GM19463 (cell line): ENCODE measurements at regions not wholly inside any gene's neighbourhood (a gene's known extent, or its start where the extent isn't known, plus 50 kb on each side); places are given as distances from the start of the nearest gene placed in this dataset.

ENCODE experiments used
- ATAC-seq: cut with Tn5 transposase; IDR thresholded peaks from one replicate; pipeline ENCODE4 v1.9.1; 2021; ENCODE audit warnings: mild to moderate bottlenecking, moderate library complexity; ENCODE audit not compliant: unreplicated experiment

DNA sequence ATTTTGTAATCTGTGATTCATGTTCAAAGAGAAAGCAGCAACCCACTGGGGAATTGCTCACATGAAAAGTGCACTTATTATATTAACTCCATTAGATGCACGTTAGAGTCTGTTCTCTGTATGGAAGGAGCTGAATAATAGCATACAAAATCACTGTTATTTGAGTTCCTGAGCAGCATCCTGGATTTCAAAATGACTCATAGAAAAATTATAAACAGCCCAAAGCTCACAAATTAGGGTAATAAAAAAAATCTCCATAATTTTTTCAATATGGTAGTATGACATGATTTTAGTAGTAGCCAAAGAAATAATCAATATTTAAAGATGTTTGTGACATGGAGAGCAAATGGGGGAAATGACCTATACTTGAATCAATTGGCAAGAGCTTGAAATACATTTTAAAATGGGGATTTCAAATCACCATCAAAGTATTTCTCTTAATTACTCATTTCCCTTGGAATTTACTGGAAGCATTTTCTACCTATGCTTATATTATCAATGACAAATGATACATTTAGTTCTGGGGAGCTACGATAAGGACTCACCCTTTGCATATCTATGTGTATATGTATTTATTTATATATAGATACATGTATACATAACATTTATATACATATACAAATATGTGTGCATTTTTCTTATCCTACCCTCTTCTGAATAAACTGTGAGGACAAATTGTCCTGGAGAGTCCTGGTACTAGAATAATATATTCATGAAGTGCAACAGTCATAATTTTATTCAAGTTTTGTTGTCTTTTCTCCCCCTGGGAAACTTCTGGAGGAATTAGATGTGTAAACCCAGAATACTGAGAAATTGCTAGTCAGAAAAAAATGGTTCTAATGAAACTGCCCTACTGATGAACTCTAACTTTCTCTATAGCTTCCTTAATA lies 116.3 kb downstream of the RPL22L1 start:
- ATAC-seq, result no peak

DNA sequence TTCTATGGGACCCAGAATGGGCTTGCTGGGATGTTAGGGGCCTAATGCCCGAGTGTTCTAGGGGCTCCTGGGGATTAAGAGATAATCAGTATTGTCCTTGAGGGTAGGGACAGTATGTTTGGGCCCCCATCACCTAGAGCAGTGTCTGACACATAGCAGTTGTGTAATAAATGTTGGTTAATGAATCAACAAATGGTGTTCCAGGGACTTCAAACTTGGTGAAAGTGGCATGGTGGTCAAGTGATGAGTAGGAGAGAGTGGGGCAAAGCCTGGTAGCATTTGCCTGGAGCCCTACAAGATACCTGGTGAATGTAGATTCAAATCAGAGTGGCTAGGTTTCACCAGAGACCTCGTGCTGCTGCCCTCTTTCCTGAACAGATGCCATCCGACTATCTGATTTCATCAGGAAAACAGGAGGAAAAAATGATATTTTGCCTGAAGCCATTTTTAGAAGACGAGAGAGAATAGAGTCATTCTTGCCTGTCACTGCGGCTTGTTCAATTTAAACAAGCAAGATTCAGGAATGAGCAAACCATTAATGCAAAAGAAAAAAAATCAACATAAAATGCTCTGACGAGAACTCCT lies 117.3 kb downstream of the RPL22L1 start:
- ATAC-seq, result no peak

DNA sequence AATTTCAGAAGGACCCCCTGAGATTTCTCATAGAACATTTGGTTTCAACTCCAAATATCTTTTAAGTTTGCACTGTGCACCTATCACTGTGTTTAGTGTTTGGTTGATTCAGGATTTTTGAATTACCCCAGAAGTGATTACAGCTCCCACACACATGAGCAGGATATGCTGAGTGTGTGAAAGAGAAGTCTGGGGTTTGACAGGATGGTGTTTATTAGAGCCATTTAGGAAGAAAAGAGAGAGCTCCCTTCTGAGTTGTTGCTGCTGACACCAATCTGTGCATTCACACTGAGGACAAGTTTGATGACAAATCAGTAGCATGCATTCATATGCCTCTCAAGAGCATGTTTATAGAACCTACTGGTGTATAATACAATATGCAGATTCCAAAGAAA lies 118.1 kb downstream of the RPL22L1 start:
- no peak for ATAC-seq

DNA sequence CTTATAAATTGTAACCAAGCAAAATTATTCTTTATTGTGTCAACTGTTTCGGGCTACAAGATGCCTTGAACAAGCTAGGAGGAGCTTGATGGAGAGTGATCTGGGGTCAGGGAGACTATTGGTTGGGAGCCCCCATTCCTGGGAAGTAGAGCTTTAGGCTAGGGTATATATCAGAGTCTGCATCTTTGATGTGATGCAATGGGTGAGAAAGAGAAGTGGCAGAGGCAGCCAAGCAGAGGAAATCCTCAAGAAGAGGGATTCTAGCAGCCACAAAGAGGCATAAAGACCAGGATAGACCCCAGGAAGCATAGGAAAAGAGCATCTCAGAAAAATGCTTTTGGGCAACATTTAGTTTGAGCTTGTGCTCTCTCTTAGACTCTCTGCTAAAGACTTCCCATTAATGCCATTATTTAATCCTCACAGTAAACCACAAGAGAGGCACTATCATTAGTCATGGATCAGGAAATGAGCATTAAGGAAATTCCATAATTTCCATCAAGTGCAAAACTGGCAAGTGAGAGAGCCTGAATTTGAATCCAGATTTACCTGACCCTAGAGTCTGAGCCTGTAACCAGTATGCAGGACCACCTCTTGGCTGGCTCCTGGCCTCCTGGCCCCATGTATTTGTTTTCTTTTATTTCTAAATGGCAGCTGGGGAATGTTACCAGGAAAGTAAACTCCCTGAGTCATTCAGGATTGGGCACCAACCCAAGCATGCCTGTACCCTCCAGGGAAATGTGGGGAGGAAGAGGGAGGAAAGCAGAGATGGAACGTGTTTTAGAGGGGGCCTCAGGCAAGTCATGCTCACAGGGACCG lies 118.7 kb downstream of the RPL22L1 start:
- ATAC-seq, result no peak

DNA sequence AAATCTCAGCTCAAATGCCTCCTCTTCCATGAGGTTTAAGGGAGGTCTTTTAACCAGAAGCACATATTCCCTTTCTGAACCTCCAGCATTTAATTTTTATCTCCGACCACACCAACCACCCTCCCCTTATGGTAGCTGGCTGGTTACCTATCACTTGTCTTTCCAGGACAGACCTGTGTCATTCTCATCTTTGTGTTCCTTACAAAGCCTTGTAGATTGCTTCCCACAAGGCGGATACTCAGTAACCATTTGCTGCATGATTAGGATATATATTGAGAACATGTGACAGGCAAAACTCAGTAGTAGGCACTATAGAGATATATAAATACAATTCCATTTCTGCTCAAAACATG lies 119.5 kb downstream of the RPL22L1 start:
- ATAC-seq, result no peak

DNA sequence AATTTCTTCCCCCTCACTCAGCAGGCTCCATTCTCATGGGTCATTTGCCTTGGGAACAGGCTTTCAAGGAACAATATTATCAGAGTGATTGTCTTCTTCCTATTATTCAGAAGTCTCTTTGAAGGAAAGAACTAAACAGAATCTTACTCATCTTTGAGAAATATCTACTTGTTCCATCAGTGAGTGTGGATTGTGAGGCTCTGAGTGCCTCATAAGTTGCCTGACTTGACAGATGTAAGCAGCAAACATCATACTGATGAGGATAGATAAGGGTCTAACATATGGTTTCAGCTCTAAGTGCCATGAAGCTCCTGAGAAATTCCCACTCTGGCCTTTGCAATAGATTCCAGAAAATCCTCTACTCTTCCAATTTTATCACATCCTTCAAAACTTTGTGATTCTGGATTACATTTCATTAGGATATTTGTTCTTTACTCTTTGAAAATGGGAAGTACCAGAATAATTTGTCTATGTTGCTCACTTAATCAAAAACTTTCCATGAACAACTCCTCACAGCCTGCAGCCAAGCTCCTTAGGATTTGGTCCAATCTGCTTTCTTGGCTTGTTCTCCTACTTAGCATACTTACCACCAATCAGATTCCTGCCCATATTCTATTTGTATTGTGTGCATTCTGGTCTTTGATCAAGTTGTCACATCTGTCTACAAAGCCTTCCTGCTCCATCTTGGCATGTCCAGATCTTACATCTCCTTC lies 120.1 kb downstream of the RPL22L1 start:
- ATAC-seq, result no peak

DNA sequence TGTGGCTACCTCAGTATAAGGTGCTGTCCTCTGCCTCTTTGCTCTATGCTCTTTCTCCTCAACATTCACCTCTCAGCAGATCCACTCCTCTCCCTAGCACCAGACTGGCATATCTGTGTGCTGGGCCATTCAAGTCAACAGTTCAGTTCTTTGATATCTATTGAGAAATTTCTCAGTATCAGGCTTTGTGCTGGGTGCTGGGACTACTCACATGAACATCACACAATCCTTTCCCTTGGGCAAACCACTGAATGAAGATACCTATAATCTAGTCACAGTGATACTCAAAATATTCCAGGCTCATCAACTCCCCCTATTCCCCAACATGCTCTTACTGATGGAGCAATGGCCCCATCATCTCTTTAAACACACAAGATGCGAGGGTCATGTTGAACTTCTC lies 120.8 kb downstream of the RPL22L1 start:
- ATAC-seq, result no peak

DNA sequence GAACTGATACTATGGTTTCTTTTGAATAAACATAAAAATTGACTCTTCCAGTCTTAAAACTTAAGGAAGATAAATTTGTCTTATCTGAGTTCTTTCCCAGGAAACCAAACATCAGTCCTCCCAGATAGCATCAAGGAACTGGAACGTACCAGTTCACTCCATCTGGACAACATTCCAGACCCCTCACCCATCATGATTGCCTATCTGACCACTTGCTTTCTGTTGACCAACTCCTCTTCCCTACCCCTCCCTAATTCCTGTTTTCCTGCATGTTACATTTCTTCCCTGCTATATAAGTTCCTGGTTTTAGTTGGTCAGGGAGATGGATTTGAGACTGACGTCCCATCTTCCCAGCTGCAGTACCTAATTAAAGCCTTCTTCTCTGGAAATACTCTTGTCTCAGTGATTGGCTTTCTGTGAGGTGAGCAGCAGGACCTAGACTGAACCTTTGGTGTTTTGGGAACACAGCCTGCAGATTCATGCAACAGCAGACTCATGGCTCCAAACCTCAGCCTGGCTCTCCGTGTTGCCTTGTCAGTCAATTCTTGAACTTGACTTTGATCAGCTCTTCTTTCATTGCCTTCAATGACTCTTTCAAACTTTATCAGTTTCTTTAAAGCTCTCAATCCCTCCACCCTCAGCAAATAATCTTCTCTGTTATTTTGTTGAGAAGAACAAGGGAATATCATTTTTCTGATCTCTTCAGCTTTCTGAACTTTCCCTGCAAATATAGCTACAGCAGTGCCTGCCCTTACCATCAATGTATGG lies 123.6 kb downstream of the RPL22L1 start:
- ATAC-seq, result no peak

DNA sequence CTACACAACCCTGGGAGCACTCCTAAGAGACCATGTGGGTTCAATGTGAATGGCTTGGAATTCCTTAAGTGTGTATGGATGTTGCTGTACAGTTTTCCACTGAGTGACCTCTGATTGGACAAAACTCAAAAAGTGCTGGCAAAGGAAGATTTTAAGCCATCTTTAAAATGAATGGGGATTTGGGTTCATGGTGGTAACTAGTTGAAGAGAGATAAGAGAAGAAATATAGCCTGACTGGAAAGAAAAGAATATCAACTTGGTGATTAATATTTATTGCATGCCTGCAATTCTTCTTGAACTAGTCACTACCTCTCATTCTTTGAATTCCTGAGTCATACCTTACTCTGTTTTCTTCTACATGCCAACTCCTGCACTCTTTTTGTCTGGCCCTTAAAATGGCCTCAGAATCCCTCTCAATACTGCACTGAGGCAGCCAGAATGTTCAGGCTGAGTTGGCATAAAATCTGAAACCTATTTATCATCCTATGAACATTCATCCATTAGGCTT lies 124.7 kb downstream of the RPL22L1 start:
- no peak for ATAC-seq

DNA sequence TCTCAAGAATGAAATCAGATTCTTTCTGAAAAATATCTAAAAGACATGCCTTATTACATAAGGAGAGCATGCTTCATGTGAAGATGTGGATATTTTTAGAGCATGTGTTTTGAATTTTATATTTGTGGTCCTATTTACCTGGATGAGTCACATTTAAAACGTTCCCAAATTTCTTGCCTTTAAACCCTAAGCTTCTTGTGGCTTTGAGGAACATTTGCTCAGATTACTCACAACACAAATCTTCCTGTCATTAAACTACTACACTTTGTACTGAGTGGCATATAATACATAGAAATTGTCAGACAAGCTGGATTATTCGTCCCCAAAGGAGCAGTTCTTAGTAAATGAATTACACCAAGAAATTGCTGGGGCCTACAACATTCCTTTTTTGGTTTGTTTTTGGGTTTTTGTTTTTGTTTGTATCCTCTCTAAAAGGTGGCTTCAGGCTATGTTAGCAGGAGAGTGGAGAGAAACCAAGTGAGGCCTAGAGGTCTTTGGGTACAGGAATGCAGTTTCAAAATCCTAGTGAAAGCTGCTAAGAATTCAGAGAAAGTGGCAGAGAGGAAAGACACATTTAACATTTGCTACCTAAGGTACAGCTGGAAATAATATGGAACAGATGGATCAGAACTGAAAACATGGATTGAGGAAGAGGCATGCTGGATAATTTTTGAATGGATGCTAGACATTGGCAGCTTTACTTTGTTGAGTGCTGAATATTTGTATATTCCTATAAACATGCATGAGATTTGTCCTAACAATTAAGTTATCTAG lies 128.1 kb downstream of the RPL22L1 start:
- no peak for ATAC-seq

DNA sequence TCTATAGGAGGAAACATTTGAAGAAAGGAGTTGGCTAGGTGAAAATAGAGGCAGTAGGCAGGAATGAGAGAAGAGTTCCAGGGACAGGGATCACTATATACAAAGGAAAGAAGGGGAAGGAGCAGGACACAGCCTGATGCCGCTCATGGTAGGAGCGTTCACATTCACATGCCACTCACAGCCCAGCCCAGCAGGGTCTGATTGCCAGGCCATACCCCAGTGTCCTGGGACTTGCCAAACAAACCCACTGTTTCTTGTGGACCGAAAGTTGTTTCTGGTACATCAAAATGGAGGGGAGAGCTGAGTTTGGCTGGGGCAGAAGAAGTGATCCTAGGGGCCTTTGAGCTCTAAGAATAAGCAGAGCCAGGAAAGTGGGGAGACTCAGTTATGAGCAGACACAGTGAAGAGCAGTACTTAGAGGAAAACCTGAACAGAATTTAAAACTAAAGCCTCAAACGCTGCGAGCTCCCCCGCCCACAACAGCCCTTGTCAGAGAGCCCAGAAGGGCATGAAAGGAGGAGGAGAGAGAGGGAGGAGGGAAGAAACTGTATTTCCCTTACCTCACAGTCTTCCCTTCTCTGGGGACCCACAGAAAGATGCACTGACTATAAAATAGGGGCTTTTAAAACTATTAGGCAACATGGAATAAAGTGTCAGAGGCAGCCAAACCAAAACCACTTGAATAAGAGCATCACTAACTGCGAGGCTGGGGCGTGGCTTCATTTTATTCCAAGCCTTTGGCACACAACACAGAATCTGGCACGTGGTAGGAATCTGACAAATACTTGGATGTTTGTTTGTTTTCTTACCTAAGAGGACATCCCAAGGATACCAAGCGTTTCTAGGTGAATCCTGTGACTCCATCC lies 129.0 kb downstream of the RPL22L1 start:
- no peak for ATAC-seq

DNA sequence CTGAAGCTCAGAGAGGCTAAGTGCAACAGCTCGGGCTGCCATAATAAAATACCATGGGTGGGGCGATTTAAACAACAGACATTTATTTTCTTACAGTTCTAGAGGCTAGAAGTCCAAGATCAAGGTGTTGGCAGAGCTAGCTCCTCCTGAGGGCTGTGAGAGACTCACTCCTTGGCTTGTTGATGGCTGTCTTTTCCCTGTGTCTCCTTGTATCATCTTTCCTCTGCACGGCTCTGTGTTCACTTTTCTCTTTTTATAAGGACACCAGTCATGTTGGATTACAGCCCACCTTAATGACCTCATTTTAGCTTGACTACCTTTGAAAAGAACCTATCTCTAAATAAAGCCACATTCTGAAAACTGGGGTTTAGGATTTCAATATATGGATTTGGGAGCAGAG lies 129.7 kb downstream of the RPL22L1 start:
- no peak for ATAC-seq

DNA sequence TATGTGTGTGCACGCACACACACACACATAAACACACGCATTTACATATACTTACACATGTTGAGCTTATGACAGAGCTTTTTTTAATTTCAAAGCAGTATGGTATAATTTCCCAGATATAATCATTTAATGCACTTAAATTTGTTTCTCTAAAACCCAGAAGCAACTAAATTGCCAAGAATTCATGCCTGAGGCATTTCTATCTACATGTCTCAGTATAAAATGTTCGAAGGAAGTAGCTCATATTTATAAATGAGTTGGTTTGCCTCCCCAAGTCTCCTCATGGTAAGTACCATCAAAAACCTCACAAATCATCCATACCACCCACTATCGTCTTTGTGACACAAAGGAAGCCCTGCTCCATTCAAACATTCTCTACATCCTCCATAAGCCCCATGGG lies 130.6 kb downstream of the RPL22L1 start:
- ATAC-seq, result no peak

DNA sequence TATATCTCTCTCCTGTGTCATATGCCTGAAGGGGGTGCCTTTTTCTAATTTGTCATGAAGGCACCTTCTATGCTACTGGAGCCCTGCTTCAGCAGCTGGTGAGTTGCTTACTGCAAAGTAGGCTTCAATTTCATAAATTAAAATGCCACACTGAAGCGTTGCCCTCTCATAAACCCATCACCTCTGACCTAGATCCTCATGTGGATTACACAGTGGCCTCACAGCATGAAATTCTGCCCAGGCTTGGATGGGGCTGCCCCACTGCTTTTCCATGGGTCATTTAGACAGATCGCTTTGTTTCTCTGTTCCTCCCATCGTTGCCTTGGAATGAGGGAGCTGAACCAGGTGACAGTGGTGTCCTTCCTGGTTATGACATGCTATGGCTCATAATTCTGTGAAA lies 131.2 kb downstream of the RPL22L1 start:
- ATAC-seq, result no peak

DNA sequence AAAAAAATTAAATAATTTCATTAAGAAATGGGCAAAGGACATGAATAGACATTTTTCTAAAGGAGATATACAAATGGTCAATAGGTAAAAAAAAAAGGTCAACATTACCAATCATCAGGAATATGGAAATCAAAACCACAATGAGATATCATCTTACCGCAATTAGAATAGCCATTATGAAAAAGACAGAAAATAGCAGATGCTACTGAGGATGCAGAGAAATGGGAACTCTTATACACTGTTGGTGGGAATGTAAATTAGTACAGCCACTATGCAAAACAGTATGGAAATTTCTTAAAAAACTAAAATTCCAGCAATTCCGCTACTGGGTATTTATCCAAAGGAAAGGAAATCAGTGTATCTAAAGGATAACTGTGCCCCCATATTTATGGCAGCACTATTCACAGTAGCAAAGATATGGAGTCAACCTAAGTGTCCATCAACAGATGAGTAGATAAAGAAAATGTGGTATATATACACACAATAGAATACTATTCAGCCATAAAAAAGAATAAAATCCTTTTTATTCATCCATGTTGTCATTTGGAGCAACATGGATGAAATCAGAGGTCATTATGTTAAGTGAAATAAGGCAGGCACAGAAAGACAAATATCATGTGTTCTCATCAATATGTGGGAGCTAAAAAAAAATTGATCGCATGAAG lies 132.4 kb downstream of the RPL22L1 start:
- no peak for ATAC-seq

DNA sequence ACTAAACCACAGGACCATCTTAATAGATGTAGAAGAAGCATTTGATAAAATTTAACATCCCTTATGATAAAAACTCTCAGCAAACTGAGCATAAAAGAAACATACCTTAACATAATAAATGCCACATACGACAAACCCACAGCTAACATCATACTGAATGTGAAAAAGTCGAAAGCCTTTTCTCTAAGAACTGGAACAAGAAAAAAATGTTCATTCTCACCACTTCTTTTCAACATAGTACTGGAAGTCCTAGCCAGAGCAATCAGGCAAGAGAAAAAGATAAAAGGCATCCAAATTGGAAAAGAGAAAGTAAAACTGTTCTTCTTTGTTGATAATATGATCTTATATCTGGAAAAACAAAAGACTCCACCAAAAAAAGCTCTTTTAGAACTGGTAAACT lies 134.2 kb downstream of the RPL22L1 start:
- no peak for ATAC-seq

DNA sequence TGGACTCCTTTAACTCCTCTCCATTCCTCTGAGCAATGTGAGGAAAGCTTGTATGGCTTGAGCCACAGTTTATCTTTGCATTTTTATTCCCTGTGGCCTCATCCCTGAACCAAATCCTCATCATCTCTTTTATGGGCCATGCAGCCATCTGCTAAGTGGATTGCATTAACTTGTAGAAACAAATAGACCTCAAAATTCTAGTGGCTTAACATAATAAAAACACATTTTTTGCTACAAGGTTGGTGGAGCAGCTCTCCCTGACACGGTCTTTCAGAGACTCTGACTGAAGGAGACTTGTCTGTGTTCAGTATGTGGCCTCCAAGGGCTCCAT lies 135.3 kb downstream of the RPL22L1 start:
- ATAC-seq, result no peak

DNA sequence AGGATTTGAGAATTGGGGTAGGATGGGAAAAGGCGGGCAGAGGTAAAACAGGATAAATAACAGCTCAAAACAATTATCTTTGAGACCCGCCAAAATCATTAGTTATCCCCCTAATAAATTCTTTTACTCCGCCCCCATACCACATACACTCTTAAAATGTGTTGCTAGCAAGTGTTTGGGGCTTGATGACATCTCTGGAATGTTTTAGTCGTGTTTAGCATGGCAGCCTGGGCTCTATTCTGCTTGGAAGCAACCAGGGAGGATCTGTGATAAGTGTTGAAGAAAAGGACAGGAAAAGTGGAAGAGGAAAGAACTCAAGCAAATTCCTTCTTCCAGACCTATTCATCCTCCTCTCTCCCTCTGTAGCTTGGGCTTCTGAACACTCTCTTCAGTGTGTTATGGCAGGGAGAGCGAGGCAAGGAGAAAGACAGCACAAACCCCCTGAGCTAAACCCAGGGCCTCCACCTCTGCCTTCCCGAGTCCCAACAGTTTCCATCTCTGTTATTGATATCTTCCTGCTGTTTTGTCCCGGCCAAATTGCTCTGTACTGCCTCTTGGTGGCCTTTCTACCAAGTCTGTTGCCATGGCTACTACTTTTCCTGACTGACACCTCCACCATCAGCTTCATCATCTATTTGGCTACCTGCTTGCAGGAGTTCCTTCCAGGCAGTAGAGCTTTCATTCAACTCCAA lies 135.8 kb downstream of the RPL22L1 start:
- no peak for ATAC-seq
